T-helper 2 cell treated with Interferon-gamma antibody and Interleukin-4, amounts not matched to agents 5 μg/mL and 100 μg/mL, for 36 hours (primary cell): ENCODE measurements at regions not wholly inside any gene's neighbourhood (a gene's known extent, or its start where the extent isn't known, plus 50 kb on each side); places are given as distances from the start of the nearest gene placed in this dataset.
"Not testable (repeated sequence)": the region's sequence is repeated elsewhere in the genome, so short reads cannot be mapped to it uniquely, and the experiment has no call there.

Experiments
- DNase-seq: peaks from one replicate; pipeline ENCODE4 v3.0.0; 2021; ENCODE audit warnings: low spot score
- H3K27ac Mint-ChIP-seq: one replicate; pipeline ENCODE4 v1.8.0; 2021; ENCODE audit warnings: mild to moderate bottlenecking, mixed read lengths
- H3K27me3 Mint-ChIP-seq: one replicate; pipeline ENCODE4 v1.8.0; 2021; ENCODE audit warnings: low read depth, mixed read lengths
- H3K36me3 Mint-ChIP-seq: one replicate; pipeline ENCODE4 v1.8.0; 2021; ENCODE audit warnings: low read depth, mixed read lengths
- H3K4me1 Mint-ChIP-seq: one replicate; pipeline ENCODE4 v1.8.0; 2021; ENCODE audit warnings: low read depth, mixed read lengths
- H3K4me3 Mint-ChIP-seq: one replicate; pipeline ENCODE4 v1.8.0; 2022; ENCODE audit warnings: mild to moderate bottlenecking, moderate library complexity, mixed read lengths
- H3K9me3 Mint-ChIP-seq: one replicate; pipeline ENCODE4 v1.8.0; 2021; ENCODE audit warnings: mixed read lengths

DNA sequence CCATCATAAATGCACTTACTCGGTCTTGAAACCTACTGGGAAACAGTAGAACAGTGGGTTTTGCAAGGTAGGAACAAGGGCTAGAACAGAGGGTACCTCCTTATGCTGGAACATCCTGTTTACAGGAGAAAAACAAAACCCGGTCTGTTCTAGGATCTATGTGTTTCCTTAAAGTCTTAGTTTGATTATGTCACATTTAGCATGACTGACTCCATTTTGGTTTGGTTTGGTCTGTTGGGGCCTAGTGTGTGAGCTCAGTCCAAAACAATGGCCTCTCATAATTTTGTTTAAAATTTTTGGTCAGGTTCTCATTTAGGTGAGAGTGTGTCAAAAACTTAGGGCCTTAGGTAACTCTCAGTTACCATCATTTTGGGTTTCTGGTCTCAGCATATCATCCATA is 96.3 kb upstream of the TRIM24 start:
- Mint-ChIP-seq H3K27ac (no peak overlapping the region), H3K4me1 (no peaks in the 10 kb centered on the region), H3K36me3 (no peaks in the 10 kb centered on the region), H3K9me3 (peaks cover 13% of the 10 kb centered on the region), H3K27me3 (no peaks in the 10 kb centered on the region), H3K4me3 (no peak overlapping the region)
- DNase-seq = no peak

DNA sequence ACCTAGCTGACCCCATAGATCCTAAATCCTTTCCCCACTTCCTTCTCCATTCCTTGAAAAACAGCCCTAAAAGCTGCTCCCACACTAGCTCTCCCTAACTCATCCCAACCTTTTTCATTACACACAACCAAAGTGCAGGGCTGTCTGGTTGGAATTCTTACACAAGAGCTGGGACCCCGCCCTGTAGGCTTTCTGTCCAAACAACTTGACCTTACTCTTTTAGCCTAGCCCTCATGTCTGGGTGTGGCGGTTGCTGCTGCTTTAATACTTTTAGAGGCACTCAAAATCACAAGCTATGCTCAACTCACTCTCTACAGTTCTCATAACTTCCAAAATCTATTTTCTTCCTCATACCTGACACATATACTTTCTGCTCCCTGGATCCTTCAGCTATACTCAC is 93.9 kb upstream of the TRIM24 start:
- DNase-seq, H3K27ac Mint-ChIP-seq, H3K4me3 Mint-ChIP-seq, H3K4me1 Mint-ChIP-seq, H3K36me3 Mint-ChIP-seq, H3K27me3 Mint-ChIP-seq: not testable (repeated sequence)
- H3K9me3 Mint-ChIP-seq = peaks cover 24% of the 10 kb centered on the region

DNA sequence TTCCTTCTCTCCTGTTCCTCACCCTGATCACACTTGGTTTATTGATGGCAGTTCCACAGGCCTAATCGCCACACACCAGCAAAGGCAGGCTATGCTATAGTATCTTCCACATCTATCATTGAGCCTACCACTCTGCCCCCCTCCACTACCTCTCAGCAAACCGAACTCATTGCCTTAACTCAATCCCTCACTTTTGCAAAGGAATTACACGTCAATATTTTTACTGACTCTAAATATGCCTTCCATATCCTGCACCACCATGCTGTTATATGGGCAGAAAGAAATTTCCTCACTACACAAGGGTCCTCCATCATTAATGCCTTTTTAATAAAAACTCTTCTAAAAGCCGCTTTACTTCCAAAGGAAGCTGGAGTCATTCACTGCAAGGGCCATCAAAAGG is 93.4 kb upstream of the TRIM24 start:
- not testable (repeated sequence) for H3K4me3 Mint-ChIP-seq, H3K27ac Mint-ChIP-seq, H3K4me1 Mint-ChIP-seq, H3K27me3 Mint-ChIP-seq, H3K36me3 Mint-ChIP-seq, DNase-seq
- H3K9me3 Mint-ChIP-seq = peaks cover 29% of the 10 kb centered on the region

DNA sequence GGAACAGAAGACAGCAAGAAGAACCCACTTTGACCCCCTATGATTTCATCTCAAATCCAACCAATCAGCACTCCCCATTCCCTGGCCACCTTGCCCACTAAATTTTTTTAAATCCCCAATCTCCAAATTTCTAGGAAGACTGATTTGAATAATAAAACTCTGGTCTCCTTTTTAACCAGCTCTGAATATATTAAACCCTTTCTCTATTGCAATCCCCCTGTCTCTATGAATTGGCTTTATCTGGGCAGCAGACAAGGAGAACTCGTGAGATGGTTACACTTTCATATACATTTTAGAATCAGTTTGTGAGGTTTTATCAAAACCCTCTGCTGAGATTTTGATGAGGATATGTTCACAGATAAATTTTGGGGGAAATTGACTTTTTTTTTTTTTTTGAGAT is 90.3 kb upstream of the TRIM24 start:
- Mint-ChIP-seq H3K27me3 (no peaks in the 10 kb centered on the region), H3K9me3 (peaks cover 33% of the 10 kb centered on the region)

DNA sequence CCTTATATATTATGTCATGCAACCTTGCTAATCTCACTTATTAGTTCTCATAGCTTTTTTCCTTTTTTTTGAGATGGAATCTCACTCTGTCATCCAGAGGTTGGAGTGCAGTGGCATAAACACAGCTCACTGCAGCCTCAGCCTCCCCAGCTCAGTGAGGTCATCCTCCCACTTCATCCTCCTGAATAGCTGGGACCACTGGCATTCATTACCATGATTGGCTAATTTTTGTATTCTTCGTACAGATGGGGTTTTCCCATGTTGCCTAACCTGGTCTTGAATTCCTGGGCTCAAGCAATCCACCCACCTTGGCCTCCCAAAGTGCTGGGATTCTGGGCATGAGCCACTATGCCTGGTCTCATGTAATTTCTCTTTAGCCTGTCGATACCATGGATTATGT is 89.1 kb upstream of the TRIM24 start:
- no peaks in the 10 kb centered on the region for H3K4me1 Mint-ChIP-seq
- DNase-seq = no peak
- H3K27me3 Mint-ChIP-seq = no peaks in the 10 kb centered on the region
- no peak overlapping the region for H3K27ac Mint-ChIP-seq
- peaks cover 33% of the 10 kb centered on the region for H3K9me3 Mint-ChIP-seq
- no peaks in the 10 kb centered on the region for H3K36me3 Mint-ChIP-seq
- H3K4me3 Mint-ChIP-seq = no peak overlapping the region

More for the DNA sequence above, 90.3 kb upstream of the TRIM24 start:
- Mint-ChIP-seq H3K4me3 (no peak overlapping the region), H3K36me3 (no peaks in the 10 kb centered on the region), H3K4me1 (no peaks in the 10 kb centered on the region), H3K27ac (no peak overlapping the region)
- no peak for DNase-seq

DNA sequence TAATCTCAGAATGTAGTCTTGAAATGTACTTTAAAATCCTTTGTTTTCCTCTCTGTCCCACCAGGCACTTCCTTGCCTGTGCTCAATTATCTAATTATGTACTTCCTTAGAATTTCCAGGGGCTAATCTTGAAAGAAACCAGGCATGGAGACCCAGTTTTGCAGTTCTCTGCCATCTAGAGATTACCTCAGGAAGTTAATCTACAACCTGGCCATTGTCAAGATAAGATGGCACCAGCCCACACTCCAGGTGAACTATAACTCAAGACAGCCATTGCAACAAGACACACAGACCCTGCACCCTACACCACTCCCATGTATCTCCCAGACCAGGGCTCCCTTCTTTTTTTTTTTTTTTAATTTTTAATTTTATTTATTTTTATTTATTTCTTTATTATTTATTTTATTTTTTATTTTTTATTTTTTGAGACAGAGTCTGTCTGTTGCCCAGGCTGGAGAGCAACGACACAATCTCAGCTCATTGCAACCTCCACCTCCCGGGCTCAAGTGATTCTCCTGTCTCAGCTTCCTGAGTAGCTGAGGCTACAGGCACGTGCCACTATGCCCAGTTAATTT is 85.9 kb upstream of the TRIM24 start:
- Mint-ChIP-seq H3K36me3 (no peaks in the 10 kb centered on the region), H3K27ac (no peak overlapping the region)

DNA sequence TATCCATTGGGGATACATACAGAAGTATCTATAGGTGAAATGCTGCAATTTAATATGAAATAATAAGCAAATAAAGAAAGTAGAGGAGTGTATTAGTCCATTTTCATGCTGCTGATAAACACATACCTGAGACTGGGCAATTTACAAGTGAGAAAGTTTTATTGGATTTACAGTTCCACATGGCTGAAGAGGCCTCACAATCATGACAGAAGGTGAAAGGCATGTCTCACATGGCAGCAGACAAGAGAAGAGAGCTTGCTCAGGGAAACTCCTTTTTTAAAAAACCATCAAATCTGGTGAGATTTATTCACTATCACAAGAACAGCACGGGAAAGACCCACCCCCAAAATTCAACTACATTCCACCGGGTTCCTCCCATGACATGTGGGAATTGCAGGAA is 82.8 kb upstream of the TRIM24 start:
- no peak for DNase-seq
- Mint-ChIP-seq H3K9me3 (no peaks in the 10 kb centered on the region), H3K4me3 (no peak overlapping the region), H3K27ac (no peak overlapping the region), H3K36me3 (no peaks in the 10 kb centered on the region), H3K27me3 (no peaks in the 10 kb centered on the region), H3K4me1 (no peaks in the 10 kb centered on the region)

More for the DNA sequence above, 85.9 kb upstream of the TRIM24 start:
- H3K27me3 Mint-ChIP-seq = no peaks in the 10 kb centered on the region
- no peak overlapping the region for H3K4me3 Mint-ChIP-seq
- no peak for DNase-seq
- no peaks in the 10 kb centered on the region for H3K4me1 Mint-ChIP-seq
- peaks cover 24% of the 10 kb centered on the region for H3K9me3 Mint-ChIP-seq

DNA sequence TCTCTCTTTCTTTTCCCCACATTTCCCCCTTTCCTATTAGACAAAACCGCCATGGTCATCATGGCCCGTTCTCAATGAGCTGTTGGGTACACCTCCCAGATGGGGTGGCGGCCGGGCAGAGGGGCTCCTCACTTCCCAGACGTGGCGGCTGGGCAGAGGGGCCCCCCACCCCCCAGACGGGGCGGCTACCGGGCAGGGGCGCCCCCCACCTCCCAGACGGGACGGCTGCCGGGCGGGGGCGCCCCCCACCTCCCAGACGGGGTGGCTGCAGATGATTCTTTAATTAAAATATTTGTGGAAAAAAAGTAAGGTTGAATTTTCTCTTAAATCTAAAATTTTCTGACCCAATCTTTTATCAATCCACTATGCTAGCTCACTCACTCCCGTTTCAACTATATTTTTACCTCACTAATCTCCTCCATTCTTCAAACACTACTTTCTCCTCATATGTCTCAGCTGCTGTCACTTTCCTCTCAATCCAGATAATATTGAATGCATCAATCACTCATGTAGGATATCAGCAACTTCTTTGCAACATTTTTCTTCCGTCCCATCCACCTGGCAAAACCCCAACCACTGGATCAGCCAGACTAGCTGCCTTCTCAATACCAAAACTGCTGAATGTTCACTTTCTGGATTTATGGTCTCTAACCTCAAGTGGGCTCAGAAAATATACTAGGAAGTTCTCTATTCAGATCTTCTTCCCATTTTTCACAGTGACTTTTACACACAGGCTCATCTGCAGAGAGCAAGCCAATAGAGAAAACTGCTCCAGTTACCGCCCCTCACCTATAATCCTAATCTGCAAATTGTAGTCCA is 81.1 kb upstream of the TRIM24 start:
- H3K27me3 Mint-ChIP-seq = no peaks in the 10 kb centered on the region

DNA sequence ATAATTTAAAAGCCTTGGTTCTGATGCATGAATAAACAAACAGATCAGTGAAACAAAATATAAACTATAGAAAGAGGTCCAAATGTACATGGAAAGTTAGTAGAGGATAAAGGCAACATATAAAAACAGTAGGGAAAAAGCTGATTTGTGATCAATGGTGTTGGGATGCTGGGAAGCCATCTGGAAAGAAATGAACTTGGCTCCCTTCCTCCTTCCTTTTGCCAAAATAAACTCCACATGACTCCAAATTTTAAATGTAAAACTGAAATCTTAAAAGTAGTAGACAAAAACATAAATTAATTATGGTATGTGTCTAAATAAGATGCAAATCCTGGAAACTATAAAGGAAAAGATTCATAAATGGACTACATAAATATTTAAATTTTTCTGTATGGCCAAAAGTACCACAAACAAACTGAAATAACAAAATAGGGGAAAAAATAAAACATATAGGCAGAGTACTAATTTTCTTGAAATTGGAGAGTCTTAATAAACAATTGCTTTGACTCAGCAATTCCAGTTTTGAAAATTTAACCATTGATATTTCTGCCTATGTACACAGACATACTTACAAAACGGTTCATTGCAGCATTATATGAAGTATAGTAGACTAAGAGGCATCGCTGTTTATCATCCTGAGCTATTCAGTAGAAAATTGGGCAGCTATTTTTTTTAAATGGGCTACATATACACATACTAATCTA is 77.0 kb upstream of the TRIM24 start:
- Mint-ChIP-seq H3K36me3 (no peaks in the 10 kb centered on the region), H3K9me3 (no peaks in the 10 kb centered on the region), H3K27ac (no peak overlapping the region), H3K4me1 (no peaks in the 10 kb centered on the region), H3K4me3 (no peak overlapping the region), H3K27me3 (no peaks in the 10 kb centered on the region)
- no peak for DNase-seq

More for the DNA sequence above, 81.1 kb upstream of the TRIM24 start:
- Mint-ChIP-seq H3K36me3 (no peaks in the 10 kb centered on the region), H3K27ac (no peak overlapping the region), H3K9me3 (no peaks in the 10 kb centered on the region), H3K4me1 (no peaks in the 10 kb centered on the region), H3K4me3 (no peak overlapping the region)
- no peak for DNase-seq

DNA sequence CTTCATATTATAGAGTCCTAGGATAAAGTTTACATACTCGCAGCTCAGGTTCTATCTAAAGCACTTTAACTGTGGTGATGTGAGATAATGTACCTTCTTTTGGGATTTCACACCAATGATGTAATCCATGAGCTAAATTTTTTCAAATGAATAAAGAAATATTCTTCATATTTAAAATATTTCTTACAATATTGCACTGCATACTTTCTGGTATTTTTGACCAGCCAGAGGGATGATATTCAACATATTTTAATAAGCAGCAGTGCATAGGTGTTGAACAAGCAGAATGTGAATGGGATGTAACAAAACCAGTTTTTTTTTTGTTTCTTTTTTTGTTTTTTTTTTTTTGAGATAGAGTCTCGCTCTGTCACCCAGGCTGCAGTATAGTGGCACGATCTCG is 73.2 kb upstream of the TRIM24 start:
- H3K27ac Mint-ChIP-seq = no peak overlapping the region
- DNase-seq = no peak
- no peaks in the 10 kb centered on the region for H3K9me3 Mint-ChIP-seq
- no peak overlapping the region for H3K4me3 Mint-ChIP-seq
- H3K4me1 Mint-ChIP-seq = no peaks in the 10 kb centered on the region
- H3K36me3 Mint-ChIP-seq = no peaks in the 10 kb centered on the region
- H3K27me3 Mint-ChIP-seq = no peaks in the 10 kb centered on the region

DNA sequence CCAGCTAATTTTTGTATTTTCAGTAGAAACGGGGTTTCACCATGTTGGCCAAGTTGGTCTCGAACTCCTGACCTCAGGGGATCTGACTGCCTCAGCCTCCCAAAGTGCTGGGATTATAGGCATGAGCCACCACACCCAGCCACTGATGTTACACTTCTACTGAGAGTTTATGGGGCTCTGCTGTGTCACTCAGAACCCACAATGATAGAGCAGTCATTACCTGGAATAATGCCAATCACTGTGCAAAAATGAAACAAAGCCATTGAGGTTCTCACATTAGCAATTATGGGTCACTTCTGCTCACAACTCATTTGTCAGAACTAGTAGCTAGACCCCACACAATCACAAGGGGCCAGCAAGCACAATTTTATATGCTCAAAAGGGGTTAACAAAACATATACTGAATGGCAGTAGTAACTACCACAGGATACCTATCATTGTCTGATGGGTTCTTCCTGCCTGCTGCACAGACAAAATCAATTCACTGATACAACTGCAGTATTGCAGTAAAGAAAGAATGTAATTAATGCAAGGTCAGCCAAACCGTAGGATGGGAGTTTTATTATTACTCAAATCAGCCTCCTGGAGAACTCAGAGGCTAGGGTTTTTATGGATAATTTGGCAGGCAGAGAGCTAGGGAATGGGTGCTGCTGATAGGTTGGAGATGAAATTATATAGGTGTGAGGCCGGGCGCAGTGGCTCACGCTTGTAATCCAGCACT is 72.1 kb upstream of the TRIM24 start:
- Mint-ChIP-seq H3K4me1 (no peaks in the 10 kb centered on the region), H3K27ac (no peak overlapping the region), H3K4me3 (no peak overlapping the region), H3K27me3 (no peaks in the 10 kb centered on the region), H3K9me3 (no peaks in the 10 kb centered on the region), H3K36me3 (no peaks in the 10 kb centered on the region)
- DNase-seq = no peak

DNA sequence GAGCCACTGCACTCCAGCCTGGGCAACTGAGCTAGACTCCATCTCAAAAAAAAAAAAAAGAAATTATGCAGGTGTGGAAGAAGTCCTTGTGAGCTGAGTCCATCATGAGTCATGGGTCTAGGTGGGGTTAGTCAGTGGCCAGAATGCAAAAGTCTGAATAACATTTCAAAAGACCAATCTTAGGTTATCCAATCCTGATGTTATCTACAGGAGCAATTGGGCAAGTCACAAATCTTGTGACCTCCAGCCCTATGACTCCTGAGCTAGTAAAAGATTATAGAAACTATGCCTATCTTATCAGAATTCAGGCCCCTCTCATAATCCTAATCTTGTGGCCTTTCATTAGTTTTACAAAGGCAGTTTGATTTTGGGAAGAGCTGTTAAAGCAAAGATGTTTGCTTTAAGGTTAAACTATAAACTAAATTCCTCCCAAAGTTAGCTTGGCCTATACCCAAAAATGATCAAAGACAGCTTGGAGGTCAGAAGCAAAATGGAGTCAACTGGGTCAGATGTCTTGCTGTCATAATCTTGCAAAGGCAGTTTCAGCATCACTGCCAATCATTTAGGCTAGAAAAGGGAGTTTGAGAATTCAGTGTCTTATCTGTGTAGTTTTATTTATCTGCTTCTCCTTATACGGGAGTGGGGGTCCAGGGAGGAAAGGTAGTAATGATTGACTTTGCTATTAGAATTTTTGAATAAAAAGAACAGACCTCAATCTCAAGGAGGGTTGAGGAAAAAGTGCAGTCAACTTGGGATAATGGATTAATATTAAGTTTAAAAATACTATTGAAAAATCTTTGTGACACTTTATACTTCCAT is 71.2 kb upstream of the TRIM24 start:
- Mint-ChIP-seq H3K9me3 (no peaks in the 10 kb centered on the region), H3K36me3 (no peaks in the 10 kb centered on the region), H3K4me3 (no peak overlapping the region), H3K27ac (no peak overlapping the region), H3K4me1 (no peaks in the 10 kb centered on the region), H3K27me3 (no peaks in the 10 kb centered on the region)
- no peak for DNase-seq

DNA sequence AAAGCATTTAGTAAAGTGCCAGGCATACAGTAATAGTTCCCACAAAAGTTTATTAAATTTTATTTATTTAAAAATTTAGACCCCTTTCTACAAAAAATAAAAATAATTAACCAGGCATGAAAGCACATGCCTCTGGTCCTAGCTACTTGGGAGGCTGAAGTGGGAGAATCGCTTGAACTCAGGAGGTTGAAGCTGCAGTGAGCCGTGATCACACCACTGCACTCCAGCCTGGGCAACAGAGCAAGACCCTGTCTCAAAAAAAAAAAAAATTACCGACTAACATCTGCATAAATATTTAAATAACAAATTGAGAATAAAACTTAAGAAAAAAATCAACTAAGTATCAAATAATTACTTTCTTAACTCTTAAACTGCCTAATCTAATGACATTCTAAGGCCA is 64.3 kb upstream of the TRIM24 start:
- Mint-ChIP-seq H3K36me3 (no peaks in the 10 kb centered on the region), H3K9me3 (no peaks in the 10 kb centered on the region), H3K4me3 (no peak overlapping the region), H3K4me1 (no peaks in the 10 kb centered on the region), H3K27me3 (no peaks in the 10 kb centered on the region), H3K27ac (no peak overlapping the region)
- DNase-seq = no peak
